Spleen (tissue), 7 donors: ENCODE measurements at regions not wholly inside any gene's neighbourhood (a gene's known extent, or its start where the extent isn't known, plus 50 kb on each side); places are given as distances from the start of the nearest gene placed in this dataset.

Experiments
- POLR2A ChIP-seq, 3 donors: fragments of 450-650 bp; IDR thresholded peaks; one replicate each; pipeline ENCODE4 v1.5.1; 2017; ENCODE audit warnings: antibody characterized with exemption in 3 of 3, mild to moderate bottlenecking in 1 of 3
- TF ChIP-seq, protein P1 (sequence below), 11 experiments: fragments of 200-600 bp in 7 of 11; fragments of 450-650 bp in 4 of 11; sonication (generic) in 4 of 11; IDR thresholded peaks in 8 of 11; conservative IDR thresholded peaks in 3 of 11; 1 replicate in 7 of 11; 2 replicates in 4 of 11; pipeline versions ENCODE4 v1.4.0 to v1.8.0; 2016 to 2021; ENCODE audit warnings: antibody characterized with exemption in 11 of 11, inconsistent platforms in 4 of 11, mild to moderate bottlenecking in 1 of 11
- donor health status: DM: no; HTN: no; CAD: no; lungs with moderate emphysema.
- donor health status: DM: no; HTN: no; CAD: no.
- donor health status: DM: no; HTN: no; CAD: no.

DNA sequence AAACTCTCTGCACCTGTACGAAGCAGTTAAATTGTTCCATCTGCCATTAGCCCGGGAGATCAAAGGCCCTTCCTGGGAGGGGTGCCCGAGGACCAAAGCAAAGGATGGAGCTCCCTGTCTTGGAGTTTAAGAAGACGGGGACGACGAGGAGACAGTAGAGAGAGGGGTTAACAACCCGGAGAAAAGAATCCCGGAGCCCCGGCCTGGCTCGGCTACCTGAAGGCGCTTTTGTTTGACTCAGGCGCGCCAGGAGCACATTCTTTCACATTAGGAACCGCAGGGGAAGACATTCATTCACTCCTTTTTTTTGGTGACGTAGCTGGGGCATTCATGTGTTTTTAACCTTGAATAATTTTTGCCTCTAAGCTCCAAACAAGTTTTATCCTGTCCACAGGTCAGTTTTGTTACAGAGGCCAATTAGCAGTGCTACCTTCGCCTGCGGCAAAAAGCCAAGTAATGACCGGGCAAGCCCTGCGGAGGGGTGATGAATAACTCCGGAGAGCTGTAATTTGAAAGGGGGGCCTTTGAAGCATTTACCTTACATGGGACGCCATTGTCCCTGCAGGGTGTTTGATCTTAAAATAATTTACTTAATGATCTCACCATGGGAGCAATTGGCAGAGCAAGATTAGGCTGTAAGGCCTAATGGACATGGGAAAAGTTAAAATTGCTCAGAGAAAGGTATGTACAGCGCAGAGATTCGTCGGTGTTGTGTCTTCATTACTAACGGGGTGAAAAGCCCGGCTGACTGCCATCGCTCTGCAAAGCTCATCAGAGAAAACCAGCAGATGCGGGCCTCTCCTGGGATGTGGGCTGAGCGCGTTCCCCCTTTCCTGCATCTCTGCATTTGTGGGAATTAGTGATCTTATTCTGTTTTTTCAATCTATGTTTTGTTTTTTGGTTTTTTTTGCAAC lies 258.0 kb upstream of the SP4 start:
- TF ChIP-seq, protein P1, sequence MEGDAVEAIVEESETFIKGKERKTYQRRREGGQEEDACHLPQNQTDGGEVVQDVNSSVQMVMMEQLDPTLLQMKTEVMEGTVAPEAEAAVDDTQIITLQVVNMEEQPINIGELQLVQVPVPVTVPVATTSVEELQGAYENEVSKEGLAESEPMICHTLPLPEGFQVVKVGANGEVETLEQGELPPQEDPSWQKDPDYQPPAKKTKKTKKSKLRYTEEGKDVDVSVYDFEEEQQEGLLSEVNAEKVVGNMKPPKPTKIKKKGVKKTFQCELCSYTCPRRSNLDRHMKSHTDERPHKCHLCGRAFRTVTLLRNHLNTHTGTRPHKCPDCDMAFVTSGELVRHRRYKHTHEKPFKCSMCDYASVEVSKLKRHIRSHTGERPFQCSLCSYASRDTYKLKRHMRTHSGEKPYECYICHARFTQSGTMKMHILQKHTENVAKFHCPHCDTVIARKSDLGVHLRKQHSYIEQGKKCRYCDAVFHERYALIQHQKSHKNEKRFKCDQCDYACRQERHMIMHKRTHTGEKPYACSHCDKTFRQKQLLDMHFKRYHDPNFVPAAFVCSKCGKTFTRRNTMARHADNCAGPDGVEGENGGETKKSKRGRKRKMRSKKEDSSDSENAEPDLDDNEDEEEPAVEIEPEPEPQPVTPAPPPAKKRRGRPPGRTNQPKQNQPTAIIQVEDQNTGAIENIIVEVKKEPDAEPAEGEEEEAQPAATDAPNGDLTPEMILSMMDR (IDR thresholded peaks at IDR 0.05 in 8 of 11, conservative IDR thresholded peaks at IDR 0.05 in 3 of 11) = no peak
- no peak for TF ChIP-seq POLR2A (IDR thresholded peaks at IDR 0.05)
